ENCODE measurements at regions not wholly inside any gene's neighbourhood (a gene's known extent, or its start where the extent isn't known, plus 50 kb on each side); places are given as distances from the start of the nearest gene placed in this dataset.

GRCh38 chr6:21868226-21868625 lies 274.7 kb downstream of the SOX4 start:
- TF ChIP-seq CTCF (IDR thresholded peaks at IDR 0.05) (no peak), POLR2A (IDR thresholded peaks at IDR 0.05) (no peak)

All from adrenal gland (tissue), 5 donors.